Transverse colon (tissue), 4 donors: ENCODE measurements at regions not wholly inside any gene's neighbourhood (a gene's known extent, or its start where the extent isn't known, plus 50 kb on each side); places are given as distances from the start of the nearest gene placed in this dataset.

ENCODE experiments used
- DNase-seq: peaks from one replicate; pipeline ENCODE4 v3.0.0-alpha.2; 2019
- H3K27ac ChIP-seq, 4 donors: fragments of 200-600 bp; sonication (generic); 2 replicates each; pipeline ENCODE4 v1.5.1; 2016 to 2018; ENCODE audit warnings: inconsistent platforms in 4 of 4
- H3K27me3 ChIP-seq: fragments of 200-600 bp; sonication (generic); 2 replicates; pipeline ENCODE4 v1.5.1; 2017; ENCODE audit warnings: inconsistent platforms
- H3K36me3 ChIP-seq, 4 donors: fragments of 200-600 bp; sonication (generic); 2 replicates each; pipeline ENCODE4 v1.5.1; 2017 to 2019; ENCODE audit warnings: inconsistent platforms in 4 of 4
- H3K4me1 ChIP-seq, 4 donors: fragments of 200-600 bp; sonication (generic); 2 replicates each; pipeline ENCODE4 v1.5.1; 2017 to 2020; ENCODE audit warnings: inconsistent platforms in 4 of 4
- H3K4me3 ChIP-seq, 4 donors: fragments of 200-600 bp; sonication (generic); 1 replicate in 1 of 4; 2 replicates in 3 of 4; pipeline versions ENCODE4 v1.5.1 to v1.6.1; 2017 to 2019; ENCODE audit warnings: inconsistent platforms in 4 of 4
- H3K9me3 ChIP-seq, 2 donors: fragments of 200-600 bp; sonication (generic); 2 replicates each; pipeline ENCODE4 v1.5.1; 2017 to 2019; ENCODE audit warnings: inconsistent platforms in 2 of 2
- EP300 ChIP-seq: sonication (generic); formaldehyde crosslinking; IDR thresholded peaks from one replicate; pipeline ENCODE4 v1.6.1; 2017; ENCODE audit warnings: antibody characterized with exemption, low read depth
- POLR2A ChIP-seq: fragments of 450-650 bp; IDR thresholded peaks from one replicate; pipeline ENCODE4 v1.6.1; 2016; ENCODE audit warnings: antibody characterized with exemption, mild to moderate bottlenecking, moderate library complexity
- POLR2AphosphoS5 ChIP-seq, 3 donors: sonication (generic); formaldehyde crosslinking; IDR thresholded peaks; one replicate each; pipeline ENCODE4 v1.6.1; 2016; ENCODE audit warnings: antibody characterized with exemption in 3 of 3
- WGBS, 2 donors: methylation state at CpG; one replicate each; pipeline ENCODE4 v1.1.5; 2018; ENCODE audit warnings: low coverage in 1 of 2; 5-methylcytosine and 5-hydroxymethylcytosine counted together
- in situ Hi-C, 4 donors: fragments of 200-750 bp; cut with MboI; loops; one replicate each; pipeline versions ENCODE4 v1.15.0 to v1.15.1; 2017; ENCODE audit warnings: low sequenced_read_pairs in 3 of 4, low pct_ligation_motif_present in 1 of 4, low pct_unique_long_range_greater_than_20kb in 1 of 4
- intact Hi-C: fragments of 100-400 bp; cut with DNase I; formaldehyde crosslinking; loops from one replicate; pipeline ENCODE4 v1.15.1; 2023; ENCODE audit warnings: low total_unique reads
- TF ChIP-seq, protein P1 (sequence below), 5 experiments: fragments of 200-600 bp in 3 of 5; fragments of 450-650 bp in 2 of 5; sonication (generic) in 3 of 5; IDR thresholded peaks; 1 replicate in 2 of 5; 2 replicates in 3 of 5; pipeline ENCODE4 v1.5.1; 2016 to 2017; ENCODE audit warnings: antibody characterized with exemption in 5 of 5, inconsistent platforms in 3 of 5, mild to moderate bottlenecking in 2 of 5, moderate library complexity in 1 of 5

DNA sequence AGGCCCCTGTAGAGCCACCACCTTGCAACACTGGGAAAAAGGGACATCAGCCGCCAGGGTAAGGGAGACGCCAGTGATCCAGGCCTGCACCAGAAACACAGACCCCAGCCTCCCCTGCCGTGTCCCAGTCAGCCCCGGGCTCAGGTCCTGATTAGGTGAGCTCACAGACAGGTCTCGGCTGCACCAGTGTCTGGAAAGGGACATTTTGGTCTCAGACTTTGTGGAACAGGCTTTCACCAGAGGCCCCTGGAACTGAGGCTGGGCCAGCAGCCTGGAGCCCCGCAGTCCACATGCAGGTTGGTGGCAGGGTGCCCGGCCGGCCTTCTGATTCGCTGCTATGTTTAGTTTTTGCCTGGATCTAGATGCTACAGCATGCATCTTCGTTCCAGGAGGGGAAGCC is 369.0 kb upstream of the IRX4 start:
- intact Hi-C loops = no loop called here
- Histone ChIP-seq H3K9me3 (no peaks in the 10 kb centered on the region), H3K27ac (no peak overlapping the region), H3K4me1 (no peaks in the 10 kb centered on the region), H3K4me3 (no peak overlapping the region), H3K27me3 (no peaks in the 10 kb centered on the region), H3K36me3 (no peaks in the 10 kb centered on the region)
- in situ Hi-C loops = no loop called here
- TF ChIP-seq EP300 (no peak), POLR2A (no peak), POLR2AphosphoS5 (IDR thresholded peaks at IDR 0.05) (no peak)
- TF ChIP-seq, protein P1, sequence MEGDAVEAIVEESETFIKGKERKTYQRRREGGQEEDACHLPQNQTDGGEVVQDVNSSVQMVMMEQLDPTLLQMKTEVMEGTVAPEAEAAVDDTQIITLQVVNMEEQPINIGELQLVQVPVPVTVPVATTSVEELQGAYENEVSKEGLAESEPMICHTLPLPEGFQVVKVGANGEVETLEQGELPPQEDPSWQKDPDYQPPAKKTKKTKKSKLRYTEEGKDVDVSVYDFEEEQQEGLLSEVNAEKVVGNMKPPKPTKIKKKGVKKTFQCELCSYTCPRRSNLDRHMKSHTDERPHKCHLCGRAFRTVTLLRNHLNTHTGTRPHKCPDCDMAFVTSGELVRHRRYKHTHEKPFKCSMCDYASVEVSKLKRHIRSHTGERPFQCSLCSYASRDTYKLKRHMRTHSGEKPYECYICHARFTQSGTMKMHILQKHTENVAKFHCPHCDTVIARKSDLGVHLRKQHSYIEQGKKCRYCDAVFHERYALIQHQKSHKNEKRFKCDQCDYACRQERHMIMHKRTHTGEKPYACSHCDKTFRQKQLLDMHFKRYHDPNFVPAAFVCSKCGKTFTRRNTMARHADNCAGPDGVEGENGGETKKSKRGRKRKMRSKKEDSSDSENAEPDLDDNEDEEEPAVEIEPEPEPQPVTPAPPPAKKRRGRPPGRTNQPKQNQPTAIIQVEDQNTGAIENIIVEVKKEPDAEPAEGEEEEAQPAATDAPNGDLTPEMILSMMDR (IDR thresholded peaks at IDR 0.05) = no peak
- WGBS, 2 donors = 40 to 83% methylated on average over 1 to 10 of the region's 10 CpGs
- DNase-seq = no peak

DNA sequence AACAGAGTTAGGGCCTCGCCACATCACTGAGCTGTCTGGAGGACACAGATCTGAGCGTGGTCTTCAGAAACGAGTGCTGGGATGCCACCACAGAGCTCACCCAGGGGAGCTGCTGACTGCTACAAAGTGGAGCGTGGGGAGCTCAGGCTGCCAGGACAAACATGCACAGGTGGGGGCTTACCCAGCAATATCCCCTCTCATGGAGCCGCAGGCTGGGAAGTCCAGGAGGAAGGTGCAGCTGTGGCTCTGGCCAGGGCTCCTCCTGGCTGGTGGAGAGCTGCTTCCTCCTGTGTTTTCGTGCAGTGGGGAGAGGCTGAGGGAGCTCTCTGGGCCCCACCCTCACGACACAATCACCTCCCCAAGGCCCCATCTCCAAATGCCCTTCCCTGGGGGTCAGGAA is 368.6 kb upstream of the IRX4 start:
- no peak overlapping the region for H3K4me3 ChIP-seq

GRCh38 chr5:2250365-2250950 is 367.7 kb upstream of the IRX4 start:
- WGBS, 2 donors = 91% methylated on average over 4 to 12 of the region's 12 CpGs
- intact Hi-C loops = no loop called here

More for the DNA sequence above, 368.6 kb upstream of the IRX4 start:
- Histone ChIP-seq H3K36me3 (no peaks in the 10 kb centered on the region), H3K27ac (no peak overlapping the region), H3K9me3 (no peaks in the 10 kb centered on the region), H3K27me3 (no peaks in the 10 kb centered on the region), H3K4me1 (no peaks in the 10 kb centered on the region)
- TF ChIP-seq EP300 = no peak
- TF ChIP-seq POLR2A = no peak
- TF ChIP-seq, protein P1 (IDR thresholded peaks at IDR 0.05) = no peak
- no peak for TF ChIP-seq POLR2AphosphoS5 (IDR thresholded peaks at IDR 0.05)
- intact Hi-C loops = no loop called here
- DNase-seq = no peak
- in situ Hi-C loops = no loop called here
- WGBS, 2 donors = 59% methylated on average over 7 of the region's 7 CpGs; no CpG with 5 or more reads in 1 of the 2 donors

GRCh38 chr5:2249442-2249841 is 366.7 kb upstream of the IRX4 start:
- Histone ChIP-seq H3K36me3 (no peaks in the 10 kb centered on the region), H3K4me3 (no peak overlapping the region), H3K27ac (no peak overlapping the region), H3K4me1 (no peaks in the 10 kb centered on the region), H3K27me3 (no peaks in the 10 kb centered on the region), H3K9me3 (no peaks in the 10 kb centered on the region)
- WGBS, 2 donors = 74% methylated on average over 10 of the region's 10 CpGs; no CpG with 5 or more reads in 1 of the 2 donors
- intact Hi-C loops = no loop called here
- in situ Hi-C loops = no loop called here
- no peak for DNase-seq
- TF ChIP-seq POLR2AphosphoS5 (IDR thresholded peaks at IDR 0.05) = no peak

More at GRCh38 chr5:2250365-2250950, 367.7 kb upstream of the IRX4 start:
- Histone ChIP-seq H3K9me3 (no peaks in the 10 kb centered on the region), H3K27ac (no peak overlapping the region), H3K36me3 (no peaks in the 10 kb centered on the region), H3K4me3 (no peak overlapping the region), H3K4me1 (no peaks in the 10 kb centered on the region), H3K27me3 (no peaks in the 10 kb centered on the region)
- in situ Hi-C loops = no loop called here
- TF ChIP-seq POLR2A (no peak), POLR2AphosphoS5 (IDR thresholded peaks at IDR 0.05) (no peak), EP300 (no peak)
- TF ChIP-seq, protein P1 (IDR thresholded peaks at IDR 0.05) = no peak
- no peak for DNase-seq

DNA sequence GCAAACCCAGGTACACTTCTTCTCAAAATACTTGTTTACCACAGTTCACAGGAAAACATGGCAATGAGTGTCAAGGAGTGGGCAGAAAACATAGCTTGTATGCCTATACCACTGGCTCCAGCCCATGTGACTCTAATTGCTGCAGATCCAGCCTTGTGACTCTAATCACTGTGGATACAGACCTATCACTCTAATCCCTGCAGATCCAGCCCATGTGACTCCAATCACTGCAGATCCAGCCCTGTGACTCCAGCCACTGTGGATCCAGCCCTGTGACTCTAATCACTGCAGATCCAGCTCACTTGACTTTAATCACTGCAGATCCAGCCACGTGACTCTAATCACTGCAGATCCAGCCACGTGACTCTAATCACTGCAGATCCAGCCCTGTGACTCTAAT is 366.3 kb upstream of the IRX4 start:
- H3K4me3 ChIP-seq = no peak overlapping the region
- no peak overlapping the region for H3K27ac ChIP-seq
- intact Hi-C loops (no loop called here), in situ Hi-C loops (no loop called here)
- 12% methylated on average over 2 of the region's 2 CpGs; no CpG with 5 or more reads in 1 of the 2 donors for WGBS, 2 donors
- H3K4me1 ChIP-seq = no peaks in the 10 kb centered on the region
- no peaks in the 10 kb centered on the region for H3K9me3 ChIP-seq
- H3K27me3 ChIP-seq = no peaks in the 10 kb centered on the region
- H3K36me3 ChIP-seq = no peaks in the 10 kb centered on the region
- TF ChIP-seq POLR2A (no peak), EP300 (no peak), POLR2AphosphoS5 (IDR thresholded peaks at IDR 0.05) (no peak)
- TF ChIP-seq, protein P1 (IDR thresholded peaks at IDR 0.05) = no peak
- no peak for DNase-seq
